Calu3 (cell line): ENCODE measurements at regions not wholly inside any gene's neighbourhood (a gene's known extent, or its start where the extent isn't known, plus 50 kb on each side); places are given as distances from the start of the nearest gene placed in this dataset.
A peak's percentile ranks its signal among the peaks of the same experiment; 100 is the strongest.
"Not testable (repeated sequence)": the region's sequence is repeated elsewhere in the genome, so short reads cannot be mapped to it uniquely, and the experiment has no call there.

Experiments
- BruUV-seq: library from RNA; stranded (reverse); fragments of 400-500 nt; replicated peaks from 2 replicates; lab custom pipeline; 2021; lab: Mats Ljungman, UMichigan
- CTCF ChIA-PET: fragments of 300-600 bp; sonication (Branson Sonifier 250); formaldehyde crosslinking; loops from one replicate; lab custom pipeline; 2022; ENCODE audit warnings: antibody characterized with exemption; lab: Charles Lee
- DNase-seq: peaks from one replicate; pipeline ENCODE4 v3.0.0; 2022
- H3K27ac Mint-ChIP-seq: one replicate; pipeline ENCODE4 v1.8.0; 2022; ENCODE audit warnings: mixed read lengths; ENCODE audit not compliant: unreplicated experiment
- H3K27me3 Mint-ChIP-seq: one replicate; pipeline ENCODE4 v1.8.0; 2022; ENCODE audit warnings: mixed read lengths; ENCODE audit not compliant: unreplicated experiment
- H3K36me3 Mint-ChIP-seq: one replicate; pipeline ENCODE4 v1.8.0; 2022; ENCODE audit warnings: mild to moderate bottlenecking, moderate library complexity, mixed read lengths; ENCODE audit not compliant: insufficient read depth, unreplicated experiment
- H3K4me1 Mint-ChIP-seq: one replicate; pipeline ENCODE4 v1.8.0; 2022; ENCODE audit warnings: mild to moderate bottlenecking, low read depth, mixed read lengths; ENCODE audit not compliant: unreplicated experiment
- H3K4me3 Mint-ChIP-seq: one replicate; pipeline ENCODE4 v1.8.0; 2022; ENCODE audit warnings: mild to moderate bottlenecking, low read depth, moderate library complexity, mixed read lengths; ENCODE audit not compliant: unreplicated experiment
- H3K9me3 Mint-ChIP-seq: one replicate; pipeline ENCODE4 v1.8.0; 2022; ENCODE audit warnings: low read depth, mixed read lengths; ENCODE audit not compliant: unreplicated experiment
- intact Hi-C: fragments of 100-400 bp; cut with micrococcal nuclease; formaldehyde crosslinking; loops from one replicate; pipeline ENCODE4 v1.10.0; 2022; ENCODE audit not compliant: unreplicated experiment
- TF ChIP-seq, protein P1 (sequence below): fragments of 200-600 bp; IDR thresholded peaks from one replicate; pipeline ENCODE4 v1.8.0; 2022; ENCODE audit warnings: antibody characterized with exemption; ENCODE audit not compliant: unreplicated experiment

DNA sequence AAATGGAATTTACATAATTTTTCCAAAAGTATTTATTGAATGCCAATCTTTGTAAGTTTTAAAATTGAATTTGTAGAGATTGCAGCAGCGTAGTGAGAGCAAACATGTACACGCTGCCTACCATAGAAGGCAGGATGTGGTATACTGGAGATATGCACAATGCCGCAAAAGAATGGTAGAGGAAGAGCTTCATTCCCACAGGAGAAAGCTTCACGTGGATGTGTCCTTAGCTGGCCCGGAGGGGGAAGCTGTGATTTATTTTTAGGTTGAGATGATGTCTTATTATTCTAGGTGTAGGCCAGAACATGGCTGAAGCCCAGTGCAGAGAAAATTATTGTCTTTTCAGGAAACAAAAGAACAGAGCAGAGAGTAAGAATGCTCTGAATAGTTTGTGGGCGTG, 743.3 kb upstream of the BCHE start:
- intact Hi-C loops, result no loop called here
- CTCF ChIA-PET, result no interaction called here
- Mint-ChIP-seq H3K36me3 (no peaks in the 10 kb centered on the region), H3K9me3 (peaks cover 2% of the 10 kb centered on the region), H3K27me3 (no peaks in the 10 kb centered on the region), H3K4me1 (no peaks in the 10 kb centered on the region), H3K27ac (no peak overlapping the region), H3K4me3 (no peak overlapping the region)
- no peak for DNase-seq
- no TSS peak for BruUV-seq
- TF ChIP-seq, protein P1, sequence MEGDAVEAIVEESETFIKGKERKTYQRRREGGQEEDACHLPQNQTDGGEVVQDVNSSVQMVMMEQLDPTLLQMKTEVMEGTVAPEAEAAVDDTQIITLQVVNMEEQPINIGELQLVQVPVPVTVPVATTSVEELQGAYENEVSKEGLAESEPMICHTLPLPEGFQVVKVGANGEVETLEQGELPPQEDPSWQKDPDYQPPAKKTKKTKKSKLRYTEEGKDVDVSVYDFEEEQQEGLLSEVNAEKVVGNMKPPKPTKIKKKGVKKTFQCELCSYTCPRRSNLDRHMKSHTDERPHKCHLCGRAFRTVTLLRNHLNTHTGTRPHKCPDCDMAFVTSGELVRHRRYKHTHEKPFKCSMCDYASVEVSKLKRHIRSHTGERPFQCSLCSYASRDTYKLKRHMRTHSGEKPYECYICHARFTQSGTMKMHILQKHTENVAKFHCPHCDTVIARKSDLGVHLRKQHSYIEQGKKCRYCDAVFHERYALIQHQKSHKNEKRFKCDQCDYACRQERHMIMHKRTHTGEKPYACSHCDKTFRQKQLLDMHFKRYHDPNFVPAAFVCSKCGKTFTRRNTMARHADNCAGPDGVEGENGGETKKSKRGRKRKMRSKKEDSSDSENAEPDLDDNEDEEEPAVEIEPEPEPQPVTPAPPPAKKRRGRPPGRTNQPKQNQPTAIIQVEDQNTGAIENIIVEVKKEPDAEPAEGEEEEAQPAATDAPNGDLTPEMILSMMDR, result no peak

DNA sequence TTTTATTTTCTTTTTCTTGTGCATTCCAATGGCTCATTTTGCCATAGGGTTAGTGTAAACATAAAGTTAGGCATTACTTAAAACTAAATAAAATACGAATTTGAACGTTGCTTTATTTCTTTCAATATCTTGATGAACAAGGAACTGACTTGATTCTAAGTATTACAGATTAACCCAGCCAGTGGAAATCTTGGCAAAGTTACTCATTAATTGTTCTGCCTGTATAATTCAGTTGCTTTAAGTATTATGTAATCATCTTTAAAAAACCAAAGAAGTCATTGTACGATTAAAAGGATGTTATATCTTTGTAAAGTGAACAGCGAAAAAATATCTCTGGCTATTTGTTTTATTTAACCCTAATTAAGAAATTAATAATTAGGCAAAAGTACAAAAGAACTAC, 737.9 kb upstream of the BCHE start:
- Mint-ChIP-seq H3K27ac (no peak overlapping the region), H3K4me1 (peaks cover 8% of the 10 kb centered on the region), H3K36me3 (no peaks in the 10 kb centered on the region), H3K4me3 (no peak overlapping the region), H3K9me3 (peaks cover 9% of the 10 kb centered on the region), H3K27me3 (no peaks in the 10 kb centered on the region)
- CTCF ChIA-PET, result no interaction called here
- intact Hi-C loops, result no loop called here
- TF ChIP-seq, protein P1, result no peak
- peak; percentile 19 for DNase-seq
- no TSS peak for BruUV-seq

DNA sequence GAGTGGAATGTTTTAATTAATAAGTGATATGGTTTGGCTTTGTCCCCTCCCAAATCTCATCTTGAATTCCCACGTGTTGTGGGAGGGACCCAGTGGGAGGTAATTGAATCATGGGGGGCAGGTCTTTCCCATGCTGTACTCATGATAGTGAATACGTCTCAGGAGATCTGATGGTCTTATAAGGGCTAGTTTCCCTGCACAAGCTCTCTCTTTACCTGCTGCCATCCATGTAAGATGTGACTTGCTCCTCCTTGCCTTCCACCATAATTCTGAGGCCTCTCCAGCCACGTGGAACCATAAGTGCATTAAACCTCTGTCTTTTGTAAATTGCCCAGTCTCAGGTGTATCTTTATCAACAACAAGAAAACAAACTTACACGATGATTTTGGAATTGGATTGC, 734.5 kb upstream of the BCHE start:
- H3K27ac Mint-ChIP-seq, BruUV-seq, DNase-seq: not testable (repeated sequence)

DNA sequence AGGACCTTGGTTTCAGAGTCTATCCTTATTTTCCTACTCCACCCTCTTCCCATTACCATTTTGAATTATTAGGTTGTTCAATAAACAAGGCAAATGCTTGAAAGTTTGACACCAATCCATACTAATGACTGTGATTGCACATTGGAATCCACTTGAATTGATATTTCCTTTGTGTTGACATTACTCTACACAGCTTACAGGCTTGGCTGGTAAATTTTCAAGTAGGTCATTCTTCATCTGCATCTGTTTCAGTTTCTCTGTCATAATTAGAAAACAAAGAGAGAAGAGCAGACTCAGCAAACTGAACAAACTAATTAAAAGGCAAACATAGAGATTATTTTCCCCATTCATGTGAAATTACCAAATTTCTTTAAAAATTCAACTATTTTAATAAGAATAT, 732.9 kb upstream of the BCHE start:
- H3K4me3 Mint-ChIP-seq, result no peak overlapping the region
- no peak overlapping the region for H3K27ac Mint-ChIP-seq
- CTCF ChIA-PET, result no interaction called here
- DNase-seq, result no peak
- TF ChIP-seq, protein P1, result no peak
- peaks cover 11% of the 10 kb centered on the region for H3K9me3 Mint-ChIP-seq
- intact Hi-C loops, result no loop called here
- peaks cover 8% of the 10 kb centered on the region for H3K4me1 Mint-ChIP-seq
- H3K27me3 Mint-ChIP-seq, result no peaks in the 10 kb centered on the region
- no peaks in the 10 kb centered on the region for H3K36me3 Mint-ChIP-seq
- BruUV-seq, result no TSS peak

More for the DNA sequence above, 734.5 kb upstream of the BCHE start:
- H3K4me3 Mint-ChIP-seq, CTCF ChIA-PET, H3K36me3 Mint-ChIP-seq, intact Hi-C loops, H3K4me1 Mint-ChIP-seq, H3K27me3 Mint-ChIP-seq: not testable (repeated sequence)
- peaks cover 11% of the 10 kb centered on the region for H3K9me3 Mint-ChIP-seq

DNA sequence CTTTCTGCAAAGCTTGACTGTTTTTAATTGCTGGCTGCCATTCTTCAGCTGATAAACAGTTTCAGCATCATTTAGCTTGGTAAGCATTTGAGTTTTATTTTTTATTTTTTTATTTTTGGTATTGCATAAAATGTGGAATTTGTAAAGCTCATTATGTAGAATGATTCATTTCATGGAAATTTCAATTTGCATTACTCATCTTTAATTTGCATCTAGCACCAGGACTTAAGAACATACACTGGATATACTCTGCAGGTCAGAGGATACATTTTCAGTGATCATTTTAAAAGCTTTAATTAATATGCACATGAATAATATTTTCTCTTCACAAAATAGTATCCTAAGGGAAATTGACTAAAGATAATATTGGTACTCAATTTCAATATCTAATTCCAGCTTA, 732.4 kb upstream of the BCHE start:
- H3K4me3 Mint-ChIP-seq, result no peak overlapping the region
- no peak for DNase-seq
- intact Hi-C loops, result no loop called here
- no peaks in the 10 kb centered on the region for H3K36me3 Mint-ChIP-seq
- H3K27me3 Mint-ChIP-seq, result no peaks in the 10 kb centered on the region
- no peak overlapping the region for H3K27ac Mint-ChIP-seq
- peaks cover 8% of the 10 kb centered on the region for H3K4me1 Mint-ChIP-seq
- TF ChIP-seq, protein P1, result no peak
- H3K9me3 Mint-ChIP-seq, result peaks cover 11% of the 10 kb centered on the region
- CTCF ChIA-PET, result no interaction called here
- no TSS peak for BruUV-seq
